AG10803 (cell line): ENCODE measurements at regions not wholly inside any gene's neighbourhood (a gene's known extent, or its start where the extent isn't known, plus 50 kb on each side); places are given as distances from the start of the nearest gene placed in this dataset.

Experiments
- DNase-seq: peaks from one replicate; pipeline ENCODE4 v3.0.0; 2010; ENCODE audit warnings: low read depth
- H3K4me3 ChIP-seq: 2 replicates; pipeline ENCODE4 v1.5.1; 2011; ENCODE audit warnings: mild to moderate bottlenecking, low read length, control low read depth
- TF ChIP-seq, protein P1 (sequence below): conservative IDR thresholded peaks from 2 replicates; pipeline ENCODE4 v1.5.1; 2011; ENCODE audit warnings: mild to moderate bottlenecking, low read length, control low read depth, inconsistent platforms

DNA sequence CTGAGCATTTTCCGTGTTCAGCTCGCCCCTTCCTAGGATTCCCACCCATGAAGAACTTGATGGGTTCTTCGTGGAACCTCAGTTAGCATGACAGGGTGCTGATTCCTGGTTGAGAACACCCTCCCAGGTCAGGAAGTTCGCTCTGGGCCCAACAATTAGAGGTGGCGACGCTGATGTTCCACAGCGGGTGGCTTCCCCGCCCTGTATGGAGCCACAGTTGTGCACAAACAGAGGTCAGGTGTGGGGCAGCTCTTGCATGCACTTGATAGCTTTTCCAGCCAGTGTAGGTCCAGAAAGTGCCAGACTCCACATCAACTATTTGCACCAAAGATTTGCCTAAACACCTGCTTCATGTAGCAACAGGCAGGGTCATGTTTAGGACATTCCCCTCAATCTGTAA is 788.2 kb downstream of the MED13L start:
- H3K4me3 ChIP-seq: no peak overlapping the region
- no peak for DNase-seq
- TF ChIP-seq, protein P1, sequence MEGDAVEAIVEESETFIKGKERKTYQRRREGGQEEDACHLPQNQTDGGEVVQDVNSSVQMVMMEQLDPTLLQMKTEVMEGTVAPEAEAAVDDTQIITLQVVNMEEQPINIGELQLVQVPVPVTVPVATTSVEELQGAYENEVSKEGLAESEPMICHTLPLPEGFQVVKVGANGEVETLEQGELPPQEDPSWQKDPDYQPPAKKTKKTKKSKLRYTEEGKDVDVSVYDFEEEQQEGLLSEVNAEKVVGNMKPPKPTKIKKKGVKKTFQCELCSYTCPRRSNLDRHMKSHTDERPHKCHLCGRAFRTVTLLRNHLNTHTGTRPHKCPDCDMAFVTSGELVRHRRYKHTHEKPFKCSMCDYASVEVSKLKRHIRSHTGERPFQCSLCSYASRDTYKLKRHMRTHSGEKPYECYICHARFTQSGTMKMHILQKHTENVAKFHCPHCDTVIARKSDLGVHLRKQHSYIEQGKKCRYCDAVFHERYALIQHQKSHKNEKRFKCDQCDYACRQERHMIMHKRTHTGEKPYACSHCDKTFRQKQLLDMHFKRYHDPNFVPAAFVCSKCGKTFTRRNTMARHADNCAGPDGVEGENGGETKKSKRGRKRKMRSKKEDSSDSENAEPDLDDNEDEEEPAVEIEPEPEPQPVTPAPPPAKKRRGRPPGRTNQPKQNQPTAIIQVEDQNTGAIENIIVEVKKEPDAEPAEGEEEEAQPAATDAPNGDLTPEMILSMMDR: no peak

DNA sequence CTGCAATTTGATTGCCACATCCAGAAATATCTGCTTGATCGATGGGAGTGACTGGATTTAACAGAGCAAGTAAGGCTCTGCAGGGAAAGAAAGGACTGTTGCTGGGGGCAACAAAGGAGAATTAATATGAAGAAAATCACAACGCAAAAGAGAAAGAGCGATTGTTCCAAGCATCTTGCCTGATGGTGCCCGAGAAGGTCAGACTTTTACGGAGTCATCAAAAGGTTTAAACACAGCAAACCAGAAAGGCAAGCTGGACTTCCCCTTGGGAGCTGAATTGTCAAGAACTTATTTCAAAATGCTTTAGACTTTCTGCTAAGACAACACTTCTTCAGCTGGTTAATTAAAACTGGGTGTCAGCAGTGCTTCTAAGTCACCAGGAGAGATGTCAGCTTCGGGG is 791.5 kb downstream of the MED13L start:
- DNase-seq: no peak
- TF ChIP-seq, protein P1: no peak
- no peak overlapping the region for H3K4me3 ChIP-seq

DNA sequence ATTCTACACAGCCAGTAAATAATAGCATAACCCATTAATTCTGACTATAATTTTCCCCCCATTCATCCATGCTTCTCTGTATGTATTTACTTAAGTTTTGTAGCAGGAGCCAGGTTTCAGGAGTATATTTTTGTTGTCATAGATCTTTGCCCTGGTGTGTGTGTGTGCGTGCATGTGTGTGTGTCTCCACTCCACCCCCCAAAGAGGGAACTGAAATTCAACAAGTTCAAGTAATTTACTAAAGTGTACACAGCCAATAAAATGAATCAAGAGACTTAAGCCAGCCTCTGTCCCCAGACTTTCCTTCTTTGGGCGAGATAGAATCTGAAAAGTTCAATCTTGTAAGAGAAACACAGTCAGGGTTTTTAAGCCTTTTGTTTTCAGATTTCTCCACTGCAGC is 792.0 kb downstream of the MED13L start:
- TF ChIP-seq, protein P1: no peak
- DNase-seq: no peak
- H3K4me3 ChIP-seq: no peak overlapping the region

DNA sequence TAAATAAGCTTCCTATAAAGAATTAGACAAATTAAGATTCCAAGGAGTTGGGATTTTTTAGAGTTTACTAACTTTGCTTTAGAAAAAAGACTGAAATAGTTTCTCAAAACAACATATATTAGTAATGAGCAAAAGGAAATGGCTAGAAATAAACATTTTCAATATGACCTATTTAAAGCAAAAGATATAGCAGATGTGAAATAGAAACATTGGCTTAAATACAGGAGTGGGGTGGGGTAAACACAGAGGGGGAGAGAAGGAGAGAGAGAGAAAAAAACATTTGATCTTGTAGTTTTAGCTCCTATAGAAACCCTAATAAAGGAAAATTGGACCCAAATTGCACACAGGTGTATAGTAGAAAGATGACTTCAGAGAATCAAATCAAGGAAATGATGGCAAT is 794.5 kb downstream of the MED13L start:
- no peak for DNase-seq
- TF ChIP-seq, protein P1: no peak
- H3K4me3 ChIP-seq: no peak overlapping the region

DNA sequence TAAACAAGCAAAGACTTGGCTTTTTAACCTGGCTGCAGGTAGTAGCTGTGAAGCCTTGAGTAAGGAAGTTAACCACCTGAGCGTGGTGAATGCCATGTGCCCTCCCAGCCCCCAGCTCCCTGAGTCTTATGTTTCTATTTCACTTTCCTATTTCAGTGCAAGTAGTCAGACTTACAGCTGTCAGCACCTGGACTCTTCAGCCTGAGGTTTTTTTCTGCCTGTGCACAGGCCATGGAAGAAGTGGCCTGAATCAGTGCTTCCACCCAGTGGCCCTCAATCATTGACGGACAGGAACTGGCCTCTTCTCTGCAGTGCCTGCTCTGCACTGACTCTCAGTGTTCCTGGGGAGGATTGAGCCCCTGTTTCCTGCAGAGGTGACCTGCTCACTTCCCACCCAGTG is 796.4 kb downstream of the MED13L start:
- no peak for DNase-seq
- H3K4me3 ChIP-seq: no peak overlapping the region
- TF ChIP-seq, protein P1: 0 out of 2 replicates have a peak, but pooled peaks have one; percentile 5

DNA sequence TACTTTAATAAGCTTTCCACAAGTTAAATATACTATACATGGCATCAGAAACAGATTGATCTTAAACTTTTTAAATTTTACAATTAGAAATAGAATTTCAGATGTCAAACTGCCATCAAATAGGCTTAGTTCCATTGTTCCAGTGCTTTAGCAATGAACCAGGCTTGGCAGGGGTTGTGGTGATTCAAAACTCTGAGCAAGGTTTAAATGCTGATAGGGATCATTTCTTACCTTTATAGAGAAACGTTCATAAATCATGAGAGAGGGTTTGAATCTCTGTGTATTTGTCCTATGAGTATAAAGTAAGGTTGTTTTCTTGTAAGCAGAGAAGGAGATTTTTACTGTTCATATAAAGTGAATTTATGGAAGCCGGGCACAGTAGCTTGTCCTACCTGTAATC is 794.5 kb upstream of the TBX3 start:
- H3K4me3 ChIP-seq: no peak overlapping the region
- DNase-seq: no peak
- TF ChIP-seq, protein P1: no peak

DNA sequence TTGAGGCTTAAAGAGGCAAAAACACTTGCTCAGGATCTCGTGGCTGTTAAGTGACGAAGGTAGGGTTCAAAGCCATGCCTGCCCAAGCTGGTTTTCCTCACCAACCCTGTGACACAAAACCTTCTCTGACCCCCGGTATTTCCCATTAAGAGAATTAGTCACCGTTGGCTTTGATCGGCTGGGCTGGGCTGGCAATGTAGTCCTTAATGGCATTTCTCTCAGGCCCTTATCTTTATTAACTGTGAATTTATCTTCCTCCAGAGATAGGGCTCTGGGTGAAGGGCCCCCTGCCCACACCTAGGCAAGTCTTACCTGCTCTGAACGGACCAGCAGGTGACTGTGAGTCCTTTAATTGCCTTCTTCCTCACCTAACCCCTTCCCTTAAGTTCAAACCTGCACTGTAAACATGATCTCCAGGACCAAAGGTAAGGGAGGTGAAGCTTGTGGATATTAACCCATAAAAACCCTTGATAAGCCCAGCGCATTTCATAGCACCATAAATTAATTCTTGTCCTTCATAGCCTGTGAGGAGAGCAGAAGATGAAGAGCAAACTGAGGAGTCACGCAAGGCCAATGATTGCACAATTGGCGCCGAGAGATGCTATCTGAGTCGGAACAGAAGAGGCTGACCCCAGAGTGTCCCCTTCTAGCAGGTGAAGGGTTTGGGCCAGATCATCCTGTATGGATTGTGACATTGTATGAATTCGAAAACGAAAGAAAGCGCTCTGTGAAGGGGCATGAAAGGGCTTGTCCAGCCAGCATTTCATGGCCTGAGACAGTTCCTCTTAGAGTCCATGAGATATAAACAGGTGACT is 790.8 kb upstream of the TBX3 start:
- DNase-seq: no peak
- TF ChIP-seq, protein P1: no peak

More for the DNA sequence above, 790.8 kb upstream of the TBX3 start:
- no peak overlapping the region for H3K4me3 ChIP-seq
